H1 (cell line): ENCODE measurements at regions not wholly inside any gene's neighbourhood (a gene's known extent, or its start where the extent isn't known, plus 50 kb on each side); places are given as distances from the start of the nearest gene placed in this dataset.

Experiments
- CTCF ChIA-PET: fragments of 300-600 bp; sonication (Branson Sonifier 250); formaldehyde crosslinking; loops from one replicate; lab custom pipeline; 2021; ENCODE audit not compliant: partially characterized antibody; lab: Charles Lee
- POLR2A ChIA-PET: fragments of 300-600 bp; sonication (Branson Sonifier 250); formaldehyde crosslinking; loops from one replicate; lab custom pipeline; 2021; ENCODE audit warnings: inconsistent platforms; ENCODE audit not compliant: partially characterized antibody; lab: Charles Lee
- DNase-seq, 2 experiments: peaks; one replicate each; pipeline versions ENCODE4 v3.0.0 to v3.0.0-alpha.2; 2010 to 2022; ENCODE audit warnings: low spot score in 2 of 2, low read depth in 1 of 2, mixed read lengths in 1 of 2
- FAIRE-seq: peaks from 2 replicates; lab custom pipeline; 2011; peaks lifted over from hg19 to GRCh38; lab: Jason Lieb, UNC
- H2AFZ ChIP-seq: 2 replicates; pipeline ENCODE4 v1.8.1; 2012; ENCODE audit warnings: low read length, inconsistent platforms
- H2AK5ac ChIP-seq: 2 replicates; pipeline ENCODE4 v1.6.1; 2013; ENCODE audit warnings: low read depth, low read length
- H2BK120ac ChIP-seq: replicated peaks from 2 replicates; pipeline ENCODE3; 2013; ENCODE audit warnings: low read depth, low read length, inconsistent platforms
- H2BK12ac ChIP-seq: 2 replicates; pipeline ENCODE4 v1.6.1; 2013; ENCODE audit warnings: low read depth, low read length
- H2BK15ac ChIP-seq: 2 replicates; pipeline ENCODE4 v1.6.1; 2013; ENCODE audit warnings: low read length
- H2BK20ac ChIP-seq: 2 replicates; pipeline ENCODE4 v1.6.1; 2013; ENCODE audit warnings: low read length
- H2BK5ac ChIP-seq: 2 replicates; pipeline ENCODE4 v1.6.1; 2013; ENCODE audit warnings: low read depth, low read length
- H3K14ac ChIP-seq: 2 replicates; pipeline ENCODE4 v1.6.1; 2013; ENCODE audit warnings: inconsistent platforms; ENCODE audit not compliant: insufficient read length
- H3K18ac ChIP-seq: 2 replicates; pipeline ENCODE4 v1.6.1; 2013; ENCODE audit warnings: low read length; ENCODE audit errors: extremely low read depth
- H3K23ac ChIP-seq: 2 replicates; pipeline ENCODE4 v1.6.1; 2013; ENCODE audit warnings: inconsistent platforms; ENCODE audit not compliant: insufficient read length
- H3K23me2 ChIP-seq: 2 replicates; pipeline ENCODE4 v1.6.1; 2013; ENCODE audit warnings: low read depth, low read length
- H3K27ac ChIP-seq: 2 replicates; pipeline ENCODE4 v1.6.1; 2011; ENCODE audit warnings: low read depth, low read length, inconsistent platforms
- H3K27me3 ChIP-seq, 4 experiments: replicated peaks in 1 of 4; 1 replicate in 1 of 4; 2 replicates in 3 of 4; pipeline versions ENCODE4 v1.6.1 to v1.8.1; 2011 to 2013; ENCODE audit warnings: low read length in 3 of 4, mild to moderate bottlenecking in 3 of 4, inconsistent platforms in 2 of 4, mixed read lengths in 2 of 4, moderate library complexity in 1 of 4; ENCODE audit not compliant: control insufficient read depth in 3 of 4, insufficient read depth in 3 of 4; ENCODE audit errors: extremely low read depth in 1 of 4
- H3K36me3 ChIP-seq, 4 experiments: 2 replicates each; pipeline versions ENCODE4 v1.6.1 to v1.8.1; 2011 to 2013; ENCODE audit warnings: mild to moderate bottlenecking in 4 of 4, low read length in 3 of 4, moderate library complexity in 2 of 4, control low read depth in 1 of 4, inconsistent platforms in 1 of 4; ENCODE audit not compliant: insufficient read depth in 4 of 4, control insufficient read depth in 2 of 4
- H3K4ac ChIP-seq: replicated peaks from 2 replicates; pipeline ENCODE3; 2013; ENCODE audit warnings: low read length, low read depth, mixed read lengths, inconsistent platforms; ENCODE audit not compliant: insufficient read length
- H3K4me1 ChIP-seq, 4 experiments: replicated peaks in 1 of 4; 1 replicate in 1 of 4; 2 replicates in 3 of 4; pipeline versions ENCODE4 v1.6.1 to v1.8.1; 2011 to 2013; ENCODE audit warnings: low read length in 3 of 4, inconsistent platforms in 2 of 4, mixed read lengths in 1 of 4; ENCODE audit not compliant: insufficient read depth in 4 of 4, control insufficient read depth in 3 of 4
- H3K4me2 ChIP-seq, 2 experiments: 2 replicates each; pipeline versions ENCODE4 v1.6.1 to v1.8.1; 2011 to 2013; ENCODE audit warnings: low read depth in 2 of 2, low read length in 2 of 2, control low read depth in 1 of 2, inconsistent platforms in 1 of 2, mild to moderate bottlenecking in 1 of 2; ENCODE audit not compliant: insufficient read depth in 1 of 2
- H3K4me3 ChIP-seq, 4 experiments: fragments of 200-600, 300-600 bp in 1 of 4; sonication (generic), shearing (Covaris generic), sonication (Bioruptor Twin) in 1 of 4; 2 replicates each; pipeline versions ENCODE4 v1.5.1 to v1.8.1; 2011 to 2016; ENCODE audit warnings: low read length in 4 of 4, low read depth in 3 of 4, control low read depth in 2 of 4, inconsistent platforms in 2 of 4, mild to moderate bottlenecking in 2 of 4, mixed read lengths in 1 of 4, moderate library complexity in 1 of 4; ENCODE audit not compliant: insufficient read depth in 2 of 4; ENCODE audit errors: extremely low read depth in 1 of 4
- H3K56ac ChIP-seq: replicated peaks from 2 replicates; pipeline ENCODE3; 2013; ENCODE audit warnings: low read depth, mild to moderate bottlenecking, mixed read lengths, low read length, inconsistent platforms; ENCODE audit not compliant: insufficient read length
- H3K79me1 ChIP-seq: 2 replicates; pipeline ENCODE4 v1.6.1; 2013; ENCODE audit warnings: low read depth, low read length, control low read depth
- H3K79me2 ChIP-seq, 2 experiments: 2 replicates each; pipeline versions ENCODE4 v1.6.1 to v1.8.1; 2012 to 2013; ENCODE audit warnings: low read length in 2 of 2, mild to moderate bottlenecking in 2 of 2, inconsistent platforms in 1 of 2; ENCODE audit not compliant: insufficient read depth in 2 of 2, control insufficient read depth in 1 of 2
- H3K9ac ChIP-seq, 4 experiments: replicated peaks in 1 of 4; 1 replicate in 1 of 4; 2 replicates in 3 of 4; pipeline versions ENCODE4 v1.6.1 to v1.8.1; 2011 to 2013; ENCODE audit warnings: low read depth in 3 of 4, low read length in 3 of 4, control low read depth in 2 of 4, mild to moderate bottlenecking in 2 of 4, moderate library complexity in 2 of 4, inconsistent platforms in 1 of 4; ENCODE audit errors: extremely low read depth in 1 of 4
- H3K9me3 ChIP-seq, 2 experiments: 2 replicates each; pipeline versions ENCODE4 v1.6.1 to v1.8.1; 2012 to 2013; ENCODE audit warnings: mild to moderate bottlenecking in 2 of 2, moderate library complexity in 2 of 2, control low read depth in 1 of 2, inconsistent platforms in 1 of 2, low read depth in 1 of 2, low read length in 1 of 2, mixed read lengths in 1 of 2; ENCODE audit not compliant: insufficient read depth in 2 of 2
- H4K20me1 ChIP-seq, 2 experiments: replicated peaks in 1 of 2; 2 replicates each; pipeline versions ENCODE3 to v1.8.1; 2011 to 2013; ENCODE audit warnings: inconsistent platforms in 2 of 2, low read length in 2 of 2, mild to moderate bottlenecking in 1 of 2; ENCODE audit not compliant: insufficient read depth in 2 of 2, control insufficient read depth in 1 of 2
- H4K5ac ChIP-seq: 2 replicates; pipeline ENCODE4 v1.6.1; 2013; ENCODE audit warnings: low read length, low read depth, mixed read lengths, inconsistent platforms; ENCODE audit not compliant: insufficient read length
- H4K8ac ChIP-seq: 2 replicates; pipeline ENCODE4 v1.8.0; 2013; ENCODE audit warnings: mild to moderate bottlenecking, moderate library complexity, low read length, inconsistent platforms; ENCODE audit not compliant: insufficient read depth; ENCODE audit errors: extremely low read depth
- H4K91ac ChIP-seq: replicated peaks from 2 replicates; pipeline ENCODE3; 2013; ENCODE audit warnings: low read length, mixed read lengths, inconsistent platforms; ENCODE audit not compliant: insufficient read length
- ASH2L ChIP-seq: fragments of 200-600, 300-600 bp; sonication (generic); IDR thresholded peaks from one replicate; pipeline ENCODE4 v1.7.1; 2017; ENCODE audit warnings: low read length
- ATF2 ChIP-seq: IDR thresholded peaks from 2 replicates; pipeline ENCODE4 v1.6.1; 2012; ENCODE audit warnings: low read length, inconsistent platforms
- BACH1 ChIP-seq: IDR thresholded peaks from 2 replicates; pipeline ENCODE4 v1.6.1; 2012; ENCODE audit warnings: low read length, improper control_type of control experiment
- BCL11A ChIP-seq, 2 experiments: IDR thresholded peaks; one replicate each; pipeline ENCODE4 v1.6.1; 2011; ENCODE audit warnings: low read depth in 2 of 2, low read length in 2 of 2, mild to moderate bottlenecking in 2 of 2
- CHD2 ChIP-seq: IDR thresholded peaks from 2 replicates; pipeline ENCODE4 v1.6.1; 2012; ENCODE audit warnings: low read length, improper control_type of control experiment
- CREB1 ChIP-seq: IDR thresholded peaks from 2 replicates; pipeline ENCODE4 v1.6.1; 2012; ENCODE audit warnings: inconsistent platforms
- EZH2 ChIP-seq: fragments of 200-600 bp; sonication (generic); IDR thresholded peaks from 2 replicates; pipeline ENCODE4 v1.7.1; 2012; ENCODE audit warnings: low read depth, mild to moderate bottlenecking, moderate library complexity, low read length, inconsistent platforms; ENCODE audit not compliant: severe bottlenecking
- JUND ChIP-seq: IDR thresholded peaks from 2 replicates; pipeline ENCODE4 v1.6.1; 2011; ENCODE audit warnings: mild to moderate bottlenecking, improper control_type of control experiment, low read length
- SAP30 ChIP-seq: fragments of 300-600 bp; sonication (generic); IDR thresholded peaks from 2 replicates; pipeline ENCODE4 v1.7.1; 2012; ENCODE audit warnings: low read length, moderate library complexity, mild to moderate bottlenecking, inconsistent platforms; ENCODE audit not compliant: insufficient read depth, insufficient replicate concordance
- SIN3A ChIP-seq, 2 experiments: IDR thresholded peaks in 1 of 2; conservative IDR thresholded peaks in 1 of 2; 2 replicates each; pipeline ENCODE4 v1.6.1; 2011 to 2012; ENCODE audit warnings: low read length in 2 of 2, improper control_type of control experiment in 1 of 2, low read depth in 1 of 2, mild to moderate bottlenecking in 1 of 2
- SRF ChIP-seq: IDR thresholded peaks from 2 replicates; pipeline ENCODE4 v1.6.1; 2011; ENCODE audit warnings: mild to moderate bottlenecking, low read depth, low read length, moderate library complexity
- TBP ChIP-seq: IDR thresholded peaks from 2 replicates; pipeline ENCODE4 v1.6.1; 2011; ENCODE audit warnings: low read depth, low read length, improper control_type of control experiment
- TCF12 ChIP-seq: IDR thresholded peaks from 2 replicates; pipeline ENCODE4 v1.6.1; 2011; ENCODE audit warnings: low read depth, mild to moderate bottlenecking, low read length
- WGBS, 2 experiments: shearing (Covaris generic) in 1 of 2; methylation state at CpG; one replicate each; pipeline versions ENCODE4 v1.1.6 to v1.1.7; 2013 to 2015; ENCODE audit warnings: low lambda C conversion rate in 2 of 2, mixed read lengths in 2 of 2, inconsistent platforms in 1 of 2, low coverage in 1 of 2, missing lambda C conversion rate in 1 of 2; ENCODE audit not compliant: insufficient replicate concordance in 2 of 2, insufficient coverage in 1 of 2, insufficient read length in 1 of 2; ENCODE audit errors: extremely low coverage in 1 of 2, missing lambda C conversion rate in 1 of 2; 5-methylcytosine and 5-hydroxymethylcytosine counted together

- Histone ChIP-seq H2AK5ac (no peak overlapping the region), H4K8ac (no peak overlapping the region), H2AFZ (no peak overlapping the region), H3K36me3 (no peaks in the 10 kb centered on the region; a peak in 1 of 8 replicates), H4K5ac (no peak overlapping the region), H2BK20ac (no peak overlapping the region), H3K56ac (no peak overlapping the region), H3K27ac (no peak overlapping the region), H3K27me3 (no peaks in the 10 kb centered on the region), H3K4me3 (no peak overlapping the region), H3K18ac (no peak overlapping the region), H2BK12ac (no peak overlapping the region), H2BK5ac (no peak overlapping the region), H3K9ac (no peak overlapping the region), H3K23ac (no peak overlapping the region), H3K79me2 (no peaks in the 10 kb centered on the region), H3K23me2 (no peaks in the 10 kb centered on the region), H3K14ac (no peak overlapping the region), H2BK120ac (no peak overlapping the region), H3K79me1 (no peaks in the 10 kb centered on the region), H3K4me2 (no peak overlapping the region), H3K4me1 (no peaks in the 10 kb centered on the region), H4K91ac (no peak overlapping the region), H3K4ac (no peak overlapping the region), H2BK15ac (no peak overlapping the region), H4K20me1 (no peaks in the 10 kb centered on the region), H3K9me3 (peaks cover 14% of the 10 kb centered on the region in 2 experiments)
- CTCF ChIA-PET = no interaction called here
- FAIRE-seq = no peak
- WGBS, 2 experiments = 92% methylated on average over 4 of the region's 4 CpGs; no CpG with 5 or more reads in 1 of the 2 experiments
- TF ChIP-seq JUND (no peak), SIN3A (conservative IDR thresholded peaks at IDR 0.05 in 1 of 2, IDR thresholded peaks at IDR 0.05 in 1 of 2; ENCODE audit: low read depth in 1 of 2, low read length in 2 of 2) (no peak), SAP30 (no peak), BCL11A (IDR thresholded peaks at IDR 0.05; ENCODE audit: low read depth in 2 of 2, low read length in 2 of 2) (no peak), CREB1 (no peak), BACH1 (no peak), CHD2 (no peak), ASH2L (no peak), EZH2 (no peak), SRF (no peak), ATF2 (no peak), TBP (no peak), TCF12 (no peak)
- POLR2A ChIA-PET = no interaction called here
- no peak for DNase-seq
Observed at GRCh38 chr6:165167861-165168260, 141.5 kb downstream of the C6orf118 start.
